ENCODE measurements at regions not wholly inside any gene's neighbourhood (a gene's known extent, or its start where the extent isn't known, plus 50 kb on each side); places are given as distances from the start of the nearest gene placed in this dataset.
"Not testable (repeated sequence)": the region's sequence is repeated elsewhere in the genome, so short reads cannot be mapped to it uniquely, and the experiment has no call there.

- no peak overlapping the region for H2AFZ ChIP-seq (ENCODE audit: low read length)
- H3K36me3 ChIP-seq (ENCODE audit: control insufficient read depth, insufficient read depth, low read length): no peaks in the 10 kb centered on the region
- no peaks in the 10 kb centered on the region for H3K9me3 ChIP-seq (ENCODE audit: control insufficient read depth, insufficient read depth, low read depth, low read length)
- no peak overlapping the region for H3K27ac ChIP-seq (ENCODE audit: insufficient read depth, low read length)
- no peaks in the 10 kb centered on the region for H4K20me1 ChIP-seq (ENCODE audit: control insufficient read depth, extremely low read depth, insufficient read depth, low read length)
- H3K27me3 ChIP-seq (ENCODE audit: control insufficient read depth, insufficient read depth, low read length): no peaks in the 10 kb centered on the region
- H3K79me2 ChIP-seq (ENCODE audit: control insufficient read depth, insufficient read depth, low read length): no peaks in the 10 kb centered on the region
- TF ChIP-seq EZH2 (IDR thresholded peaks at IDR 0.05; ENCODE audit: low read length, missing control alignments): no peak
- TF ChIP-seq, protein P1, sequence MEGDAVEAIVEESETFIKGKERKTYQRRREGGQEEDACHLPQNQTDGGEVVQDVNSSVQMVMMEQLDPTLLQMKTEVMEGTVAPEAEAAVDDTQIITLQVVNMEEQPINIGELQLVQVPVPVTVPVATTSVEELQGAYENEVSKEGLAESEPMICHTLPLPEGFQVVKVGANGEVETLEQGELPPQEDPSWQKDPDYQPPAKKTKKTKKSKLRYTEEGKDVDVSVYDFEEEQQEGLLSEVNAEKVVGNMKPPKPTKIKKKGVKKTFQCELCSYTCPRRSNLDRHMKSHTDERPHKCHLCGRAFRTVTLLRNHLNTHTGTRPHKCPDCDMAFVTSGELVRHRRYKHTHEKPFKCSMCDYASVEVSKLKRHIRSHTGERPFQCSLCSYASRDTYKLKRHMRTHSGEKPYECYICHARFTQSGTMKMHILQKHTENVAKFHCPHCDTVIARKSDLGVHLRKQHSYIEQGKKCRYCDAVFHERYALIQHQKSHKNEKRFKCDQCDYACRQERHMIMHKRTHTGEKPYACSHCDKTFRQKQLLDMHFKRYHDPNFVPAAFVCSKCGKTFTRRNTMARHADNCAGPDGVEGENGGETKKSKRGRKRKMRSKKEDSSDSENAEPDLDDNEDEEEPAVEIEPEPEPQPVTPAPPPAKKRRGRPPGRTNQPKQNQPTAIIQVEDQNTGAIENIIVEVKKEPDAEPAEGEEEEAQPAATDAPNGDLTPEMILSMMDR (conservative IDR thresholded peaks at IDR 0.05 in 1 of 2, IDR thresholded peaks at IDR 0.05 in 1 of 2; ENCODE audit: low read depth in 1 of 2, low read length in 2 of 2): no peak
- no peak for DNase-seq (ENCODE audit: low read depth in 2 of 2)
- no peak overlapping the region for H3K4me2 ChIP-seq (ENCODE audit: extremely low read depth, insufficient read depth, low read length)
- no peaks in the 10 kb centered on the region for H3K4me1 ChIP-seq (ENCODE audit: control insufficient read depth, extremely low read depth, insufficient read depth, low read length)
- no peak overlapping the region for H3K9ac ChIP-seq (ENCODE audit: insufficient read depth, low read length)
- H3K4me3 ChIP-seq (replicated peaks in 1 of 4; ENCODE audit: control extremely low read depth in 1 of 4, insufficient read depth in 1 of 4, low read depth in 3 of 4, low read length in 4 of 4): no peak overlapping the region
These were observed 421.2 kb downstream of the TMEM121 start for GRCh38 chr14:105947599-105947998.

DNA sequence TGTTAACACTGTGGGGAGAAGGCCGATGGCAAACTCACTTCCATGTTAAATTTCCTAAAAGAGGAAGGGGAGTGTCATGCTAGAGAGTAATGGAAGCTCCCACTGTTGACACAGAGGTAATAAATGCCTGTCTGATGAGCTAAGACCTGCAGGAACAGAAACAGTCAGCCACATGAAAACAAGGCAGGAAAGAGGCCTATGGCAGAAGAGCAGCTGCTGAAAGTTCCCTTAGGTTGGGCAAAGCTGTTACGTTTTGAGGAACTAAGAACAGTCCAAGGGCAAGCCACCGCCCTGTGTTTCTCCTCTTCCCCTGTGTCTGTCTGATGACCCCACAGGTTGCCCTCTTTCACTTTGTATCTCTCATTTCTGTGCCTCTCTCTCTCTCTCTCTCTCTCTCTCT lies 422.6 kb downstream of the TMEM121 start:
- DNase-seq (ENCODE audit: low read depth in 2 of 2); H3K27ac ChIP-seq (ENCODE audit: insufficient read depth, low read length); H3K9me3 ChIP-seq (ENCODE audit: control insufficient read depth, insufficient read depth, low read depth, low read length); H3K4me2 ChIP-seq (ENCODE audit: extremely low read depth, insufficient read depth, low read length); H4K20me1 ChIP-seq (ENCODE audit: control insufficient read depth, extremely low read depth, insufficient read depth, low read length); H3K79me2 ChIP-seq (ENCODE audit: control insufficient read depth, insufficient read depth, low read length); H3K4me1 ChIP-seq (ENCODE audit: control insufficient read depth, extremely low read depth, insufficient read depth, low read length); H2AFZ ChIP-seq (ENCODE audit: low read length); H3K4me3 ChIP-seq (replicated peaks in 1 of 4; ENCODE audit: control extremely low read depth in 1 of 4, insufficient read depth in 1 of 4, low read depth in 3 of 4, low read length in 4 of 4); H3K9ac ChIP-seq (ENCODE audit: insufficient read depth, low read length); H3K27me3 ChIP-seq (ENCODE audit: control insufficient read depth, insufficient read depth, low read length); H3K36me3 ChIP-seq (ENCODE audit: control insufficient read depth, insufficient read depth, low read length): not testable (repeated sequence)

DNA sequence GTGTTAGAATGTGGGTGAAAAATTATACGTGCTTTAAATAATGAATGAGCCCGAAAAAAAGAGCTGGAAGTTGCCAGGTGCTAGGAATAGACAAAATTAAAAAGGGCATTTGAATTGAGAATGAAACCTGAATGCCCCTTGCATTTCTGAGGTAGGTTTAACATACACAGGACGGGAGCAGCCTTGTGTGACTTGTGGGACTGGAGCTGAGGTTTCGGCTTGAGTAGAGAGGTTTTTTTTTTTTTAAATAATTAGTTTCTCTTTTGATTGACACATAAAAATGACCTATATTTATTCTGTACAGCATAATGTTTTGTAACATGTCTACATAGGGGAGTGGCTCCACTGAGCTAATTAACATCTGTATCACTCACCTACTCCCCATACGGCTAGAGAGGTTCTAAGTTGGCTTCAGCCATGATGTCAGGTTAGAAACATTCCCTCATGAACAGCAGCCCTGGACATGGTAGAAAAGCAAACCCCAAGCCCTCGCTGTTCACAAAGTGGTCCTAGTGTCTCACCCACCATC lies 424.0 kb downstream of the TMEM121 start:
- H3K27me3 ChIP-seq (ENCODE audit: control insufficient read depth, insufficient read depth, low read length); H3K27ac ChIP-seq (ENCODE audit: insufficient read depth, low read length); H2AFZ ChIP-seq (ENCODE audit: low read length); H3K36me3 ChIP-seq (ENCODE audit: control insufficient read depth, insufficient read depth, low read length); DNase-seq (ENCODE audit: low read depth in 2 of 2); H3K4me2 ChIP-seq (ENCODE audit: extremely low read depth, insufficient read depth, low read length); H3K9ac ChIP-seq (ENCODE audit: insufficient read depth, low read length); H3K79me2 ChIP-seq (ENCODE audit: control insufficient read depth, insufficient read depth, low read length); H3K4me3 ChIP-seq (replicated peaks in 1 of 4; ENCODE audit: control extremely low read depth in 1 of 4, insufficient read depth in 1 of 4, low read depth in 3 of 4, low read length in 4 of 4); H4K20me1 ChIP-seq (ENCODE audit: control insufficient read depth, extremely low read depth, insufficient read depth, low read length); H3K4me1 ChIP-seq (ENCODE audit: control insufficient read depth, extremely low read depth, insufficient read depth, low read length); H3K9me3 ChIP-seq (ENCODE audit: control insufficient read depth, insufficient read depth, low read depth, low read length): not testable (repeated sequence)

DNA sequence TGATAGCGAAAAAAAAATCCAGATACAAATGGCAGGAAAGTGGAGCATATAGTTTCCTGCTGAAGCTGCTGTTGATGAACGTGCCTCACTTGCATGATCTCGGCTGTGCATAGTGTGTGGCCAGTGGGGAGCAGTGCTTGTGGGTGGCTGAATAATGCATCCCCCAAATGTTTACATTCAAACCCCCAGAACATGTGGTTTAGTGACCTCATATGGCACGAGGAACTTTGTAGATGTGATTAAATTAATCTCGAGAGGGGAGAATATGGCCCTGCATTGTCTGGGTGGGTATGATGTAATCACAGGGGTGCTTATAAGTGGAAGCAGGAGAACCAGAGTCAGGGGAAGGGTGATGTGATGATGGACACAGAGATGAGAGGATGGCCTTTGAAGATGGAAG lies 425.0 kb downstream of the TMEM121 start:
- H2AFZ ChIP-seq (ENCODE audit: low read length): no peak overlapping the region
- H3K79me2 ChIP-seq (ENCODE audit: control insufficient read depth, insufficient read depth, low read length): no peaks in the 10 kb centered on the region
- no peak overlapping the region for H3K9ac ChIP-seq (ENCODE audit: insufficient read depth, low read length)
- no peaks in the 10 kb centered on the region for H3K9me3 ChIP-seq (ENCODE audit: control insufficient read depth, insufficient read depth, low read depth, low read length)
- no peaks in the 10 kb centered on the region for H3K4me1 ChIP-seq (ENCODE audit: control insufficient read depth, extremely low read depth, insufficient read depth, low read length)
- no peak for DNase-seq (ENCODE audit: low read depth in 2 of 2)
- no peaks in the 10 kb centered on the region for H3K36me3 ChIP-seq (ENCODE audit: control insufficient read depth, insufficient read depth, low read length)
- no peaks in the 10 kb centered on the region for H3K27me3 ChIP-seq (ENCODE audit: control insufficient read depth, insufficient read depth, low read length)
- TF ChIP-seq EZH2 (IDR thresholded peaks at IDR 0.05; ENCODE audit: low read length, missing control alignments): no peak
- TF ChIP-seq, protein P1 (conservative IDR thresholded peaks at IDR 0.05 in 1 of 2, IDR thresholded peaks at IDR 0.05 in 1 of 2; ENCODE audit: low read depth in 1 of 2, low read length in 2 of 2): no peak
- H3K4me3 ChIP-seq (replicated peaks in 1 of 4; ENCODE audit: control extremely low read depth in 1 of 4, insufficient read depth in 1 of 4, low read depth in 3 of 4, low read length in 4 of 4): no peak overlapping the region
- H3K4me2 ChIP-seq (ENCODE audit: extremely low read depth, insufficient read depth, low read length): no peak overlapping the region
- H4K20me1 ChIP-seq (ENCODE audit: control insufficient read depth, extremely low read depth, insufficient read depth, low read length): no peaks in the 10 kb centered on the region
- no peak overlapping the region for H3K27ac ChIP-seq (ENCODE audit: insufficient read depth, low read length)
